ENCODE measurements at regions not wholly inside any gene's neighbourhood (a gene's known extent, or its start where the extent isn't known, plus 50 kb on each side); places are given as distances from the start of the nearest gene placed in this dataset.
"Not testable (repeated sequence)": the region's sequence is repeated elsewhere in the genome, so short reads cannot be mapped to it uniquely, and the experiment has no call there.

- no peak for DNase-seq
These were observed 248.7 kb upstream of the RGMB start for GRCh38 chr5:98524773-98525172.

DNA sequence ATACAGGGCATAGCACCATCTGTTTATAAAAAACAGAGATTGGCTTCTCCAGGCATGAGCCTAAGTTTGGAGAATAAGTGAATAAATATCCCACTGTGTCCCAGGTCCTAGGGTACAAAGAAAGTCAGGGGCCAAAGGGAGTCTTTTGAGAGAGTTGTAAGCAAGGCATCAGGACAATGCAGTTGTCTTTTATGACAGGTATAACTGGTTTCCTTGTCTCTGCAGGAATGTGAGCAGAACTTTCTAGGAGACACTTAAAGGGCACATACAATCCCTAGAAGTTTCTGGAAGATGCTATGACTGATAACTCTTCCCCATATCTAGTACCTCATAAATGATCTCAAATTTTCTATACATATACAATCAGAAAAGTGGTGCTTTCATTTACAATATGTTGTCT is 245.6 kb upstream of the RGMB start:
- DNase-seq: no peak

GRCh38 chr5:98529321-98529720 is 244.1 kb upstream of the RGMB start:
- no peak for DNase-seq

GRCh38 chr5:98530224-98530623 is 243.2 kb upstream of the RGMB start:
- no peak for DNase-seq

GRCh38 chr5:98535901-98536300 is 237.6 kb upstream of the RGMB start:
- DNase-seq: no peak

- no peak for DNase-seq
These were observed 233.4 kb upstream of the RGMB start for GRCh38 chr5:98540056-98540455.

- no peak for DNase-seq
These were observed 231.8 kb upstream of the RGMB start for GRCh38 chr5:98541641-98542040.

DNA sequence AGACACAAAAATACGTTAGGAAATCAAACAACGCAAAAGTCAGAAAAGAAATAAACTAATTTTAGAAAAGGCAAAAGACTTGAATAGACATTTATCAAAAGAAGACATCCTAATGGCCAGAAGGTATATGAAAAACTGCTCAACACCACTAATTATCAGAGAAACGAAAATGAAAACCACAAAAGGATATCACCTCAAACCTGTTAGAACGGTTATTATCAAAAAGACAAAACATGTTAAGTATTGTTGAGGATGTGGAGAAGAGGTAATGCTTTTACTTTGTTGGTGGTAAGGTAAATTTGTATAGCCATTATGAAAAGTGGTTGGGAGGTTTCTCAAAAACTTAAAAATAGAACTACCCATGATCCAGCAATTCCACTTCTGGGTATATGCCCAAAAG is 230.0 kb upstream of the RGMB start:
- no peak for DNase-seq

DNA sequence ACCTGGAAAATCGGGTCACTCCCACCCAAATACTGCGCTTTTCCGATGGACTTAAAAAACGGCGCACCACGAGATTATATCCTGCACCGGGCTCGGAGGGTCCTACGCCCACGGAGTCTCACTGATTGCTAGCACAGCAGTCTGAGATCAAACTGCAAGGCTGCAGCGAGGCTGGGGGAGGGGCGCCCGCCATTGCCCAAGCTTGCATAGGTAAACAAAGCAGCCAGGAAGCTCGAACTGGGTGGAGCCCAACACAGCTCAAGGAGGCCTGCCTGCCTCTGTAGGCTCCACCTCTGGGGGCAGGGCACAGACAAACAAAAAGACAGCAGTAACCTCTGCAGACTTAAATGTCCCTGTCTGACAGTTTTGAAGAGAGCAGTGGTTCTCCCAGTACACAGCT is 226.5 kb upstream of the RGMB start:
- DNase-seq: not testable (repeated sequence)

GRCh38 chr5:98556712-98557111 is 216.8 kb upstream of the RGMB start:
- no peak for DNase-seq

- DNase-seq: no peak
These were observed 215.5 kb upstream of the RGMB start for GRCh38 chr5:98557916-98558315.

DNA sequence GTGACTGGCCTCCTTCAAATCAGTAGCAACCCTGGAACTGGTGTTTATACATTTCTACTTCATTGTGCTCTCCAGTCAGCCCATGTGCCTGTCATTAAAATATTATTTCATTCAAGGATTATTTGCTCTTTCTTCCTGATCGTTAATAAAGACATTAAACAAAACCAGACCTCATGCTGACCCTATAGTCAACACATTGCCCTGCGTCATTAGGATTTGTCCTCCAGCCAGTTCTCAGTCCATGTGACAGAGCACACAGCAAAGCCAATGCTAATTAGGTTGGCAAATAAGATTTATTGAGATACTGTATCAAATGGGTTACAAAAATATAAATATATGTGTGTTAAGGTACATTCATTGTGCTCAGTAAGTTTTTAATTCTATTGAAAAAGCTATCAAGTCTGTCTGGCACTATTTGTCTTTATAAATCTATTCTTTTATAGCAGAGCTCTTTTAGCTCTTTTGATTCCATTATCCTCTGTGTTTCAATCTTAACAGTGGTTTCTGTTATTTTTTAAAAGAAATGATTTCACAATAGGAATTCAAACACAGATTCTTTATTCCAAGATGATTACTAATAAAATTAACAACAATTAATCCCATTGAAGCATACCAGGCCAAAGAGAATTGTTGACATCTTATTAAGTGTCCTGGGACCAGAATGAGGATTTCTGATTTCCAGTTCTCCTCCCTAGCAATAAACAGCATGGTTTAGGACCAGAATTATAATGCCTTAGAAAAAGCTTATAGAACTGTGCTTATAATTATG is 209.4 kb upstream of the RGMB start:
- no peak for DNase-seq

DNA sequence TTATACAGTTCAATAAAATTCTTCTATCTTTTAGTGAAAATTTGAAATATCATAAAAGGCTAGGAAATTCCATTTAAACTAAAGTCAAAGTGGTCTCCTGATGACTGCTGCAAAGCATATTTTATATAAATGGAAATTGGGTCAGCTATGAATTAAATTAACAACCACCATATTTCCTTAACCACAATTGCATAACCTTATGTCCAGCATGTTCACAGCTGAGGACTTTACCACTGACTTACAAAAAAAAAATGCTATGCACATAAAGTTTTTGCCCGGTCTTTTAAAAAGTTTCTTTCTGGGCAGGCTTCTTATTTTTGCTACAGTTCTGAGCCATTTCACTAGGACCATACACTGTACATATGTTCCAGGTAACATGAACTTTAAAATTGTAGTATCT is 208.6 kb upstream of the RGMB start:
- DNase-seq: no peak

- no peak for DNase-seq
These were observed 205.1 kb upstream of the RGMB start for GRCh38 chr5:98568336-98568735.

- DNase-seq: no peak
These were observed 204.2 kb upstream of the RGMB start for GRCh38 chr5:98569288-98569687.

DNA sequence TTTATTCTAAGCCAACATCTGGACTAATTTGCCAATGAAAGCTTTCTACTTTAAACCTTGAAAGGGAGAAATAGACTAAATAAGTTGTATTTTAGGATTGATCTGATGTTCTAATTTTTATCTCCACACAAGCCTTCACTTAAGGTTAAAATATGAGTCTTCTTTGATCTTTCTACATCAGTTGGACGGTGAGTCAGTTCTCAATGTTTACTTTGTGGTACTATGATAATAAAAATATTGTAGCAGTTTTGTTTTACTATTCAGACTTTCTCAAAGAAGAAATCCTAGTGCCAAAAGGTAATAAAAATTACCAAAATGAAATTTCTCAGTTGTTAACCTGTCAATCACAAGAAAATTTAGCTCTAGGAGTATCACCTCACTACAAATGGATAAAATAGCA is 203.5 kb upstream of the RGMB start:
- DNase-seq: no peak

DNA sequence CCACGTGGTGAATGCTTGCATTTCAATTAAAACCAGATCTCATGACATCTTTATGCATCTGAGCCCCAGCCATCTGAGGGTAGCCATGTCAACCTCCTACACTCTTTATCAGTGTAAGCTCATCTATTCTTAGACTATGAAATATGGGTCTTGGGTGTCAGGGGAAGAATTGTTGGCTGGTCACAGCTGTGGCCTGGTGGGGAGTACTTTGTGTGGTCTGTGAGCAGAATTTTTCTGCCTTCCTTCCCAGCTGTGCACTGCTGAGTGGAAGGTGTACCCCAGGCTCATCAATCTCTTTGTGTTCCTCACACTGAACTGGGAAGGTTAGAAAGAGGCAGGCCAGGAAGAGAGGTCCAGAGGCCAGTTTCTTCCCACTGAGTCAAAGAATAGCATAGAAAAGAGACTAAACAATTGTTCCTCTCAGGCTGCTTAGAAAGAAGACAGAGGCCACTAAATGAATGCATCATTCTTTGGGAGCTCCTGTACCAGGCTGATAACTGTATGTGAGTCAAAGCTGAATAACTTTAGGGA is 202.7 kb upstream of the RGMB start:
- DNase-seq: no peak

GRCh38 chr5:98573834-98574320 is 199.6 kb upstream of the RGMB start:
- no peak for DNase-seq

GRCh38 chr5:98576275-98576674 is 197.2 kb upstream of the RGMB start:
- no peak for DNase-seq

GRCh38 chr5:98578438-98578837 is 195.0 kb upstream of the RGMB start:
- DNase-seq: no peak

DNA sequence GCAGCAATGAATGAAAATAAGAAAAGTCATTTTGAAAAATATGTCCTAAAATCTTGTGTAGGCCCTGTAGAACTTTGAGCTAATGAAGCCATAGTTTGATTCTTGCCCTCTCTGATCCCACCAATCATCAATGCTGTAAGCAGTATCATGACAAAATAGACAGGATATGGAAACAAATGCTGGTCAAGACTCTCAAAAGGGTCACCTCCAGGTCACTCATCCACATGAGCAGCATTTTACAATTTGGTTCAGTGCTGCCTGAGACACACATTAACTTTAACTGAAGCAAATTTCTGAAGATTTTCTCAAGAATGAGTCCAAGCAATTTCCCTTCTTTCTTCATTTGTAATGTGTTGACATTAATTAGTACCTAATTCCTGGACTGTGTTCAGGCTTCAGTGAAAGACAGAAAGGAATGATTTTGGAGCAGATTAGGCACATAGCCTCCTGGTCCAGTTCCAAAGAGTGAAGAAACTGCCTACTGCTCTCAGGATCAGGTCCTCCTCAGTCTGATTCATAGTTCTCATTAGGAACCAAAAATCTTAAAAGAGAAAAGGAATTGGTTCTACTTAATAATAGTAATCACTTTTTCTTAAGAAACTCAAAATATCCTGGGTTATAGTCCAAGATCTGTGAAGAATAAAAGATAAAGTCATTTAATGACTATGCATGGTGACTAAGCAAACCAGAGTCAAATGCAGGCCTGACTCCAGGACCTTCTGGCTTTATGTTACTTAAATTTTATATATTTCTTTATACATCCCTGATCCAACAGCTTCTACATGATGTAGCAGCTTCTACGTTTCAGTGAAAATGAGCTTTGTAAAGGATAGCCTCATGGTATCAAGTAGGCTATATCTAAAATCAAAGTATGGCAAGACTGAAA is 192.1 kb upstream of the RGMB start:
- no peak for DNase-seq

- no peak for DNase-seq
These were observed 189.9 kb upstream of the RGMB start for GRCh38 chr5:98583586-98583985.

DNA sequence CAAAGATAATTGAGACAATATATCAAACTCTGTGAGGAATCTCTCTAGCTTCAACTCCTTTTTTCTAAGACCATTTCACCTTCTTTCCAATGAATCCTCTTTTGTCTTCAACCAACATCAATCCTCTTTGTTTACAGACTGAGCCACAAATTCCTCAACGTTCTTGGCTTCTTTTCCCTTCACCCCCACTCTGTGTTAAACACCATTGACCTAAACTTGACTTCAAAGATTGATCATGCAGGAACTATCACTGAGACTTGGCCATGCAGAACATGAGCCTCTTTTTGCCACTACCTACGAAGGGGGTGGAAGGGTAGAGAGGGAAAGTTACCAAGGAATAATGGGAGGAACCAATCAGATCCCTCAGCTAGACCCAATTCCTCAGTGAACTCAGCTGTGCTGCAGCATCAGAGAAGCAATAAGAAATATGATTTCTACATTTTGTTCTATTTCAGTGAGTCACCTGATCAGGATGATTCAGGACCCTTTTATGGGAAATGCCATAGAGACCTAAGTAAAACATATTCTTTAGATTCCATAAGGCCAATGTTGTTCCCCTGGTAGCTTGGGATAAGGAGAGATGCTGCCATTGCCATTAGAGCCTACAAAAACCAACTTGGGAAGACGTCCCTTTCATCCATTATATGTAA is 187.7 kb upstream of the RGMB start:
- DNase-seq: no peak

All from MV-4-11 (cell line).